ENCODE measurements at regions not wholly inside any gene's neighbourhood (a gene's known extent, or its start where the extent isn't known, plus 50 kb on each side); places are given as distances from the start of the nearest gene placed in this dataset.

GRCh38 chr11:81573367-81573766 is 1160.3 kb downstream of the FAM181B start:
- TF ChIP-seq CTCF (IDR thresholded peaks at IDR 0.05), result no peak

- no peak for TF ChIP-seq CTCF (IDR thresholded peaks at IDR 0.05)
These were observed 1163.0 kb downstream of the FAM181B start for GRCh38 chr11:81570669-81571068.

GRCh38 chr11:81569999-81570398 is 1163.7 kb downstream of the FAM181B start:
- no peak for TF ChIP-seq CTCF (IDR thresholded peaks at IDR 0.05)

- TF ChIP-seq CTCF (IDR thresholded peaks at IDR 0.05), result no peak
These were observed 1164.7 kb downstream of the FAM181B start for GRCh38 chr11:81568918-81569317.

GRCh38 chr11:81548123-81548522 is 1185.5 kb downstream of the FAM181B start:
- no peak for TF ChIP-seq CTCF (IDR thresholded peaks at IDR 0.05)

- no peak for TF ChIP-seq CTCF (IDR thresholded peaks at IDR 0.05)
These were observed 1218.1 kb downstream of the FAM181B start for GRCh38 chr11:81515566-81515965.

GRCh38 chr11:81497202-81497804 is 1236.4 kb downstream of the FAM181B start:
- TF ChIP-seq CTCF (IDR thresholded peaks at IDR 0.05), result peak; percentile 67

- no peak for TF ChIP-seq CTCF (IDR thresholded peaks at IDR 0.05)
These were observed 1237.1 kb downstream of the FAM181B start for GRCh38 chr11:81496601-81497000.
